HG02588 (cell line): ENCODE measurements at regions not wholly inside any gene's neighbourhood (a gene's known extent, or its start where the extent isn't known, plus 50 kb on each side); places are given as distances from the start of the nearest gene placed in this dataset.

Experiments
- ATAC-seq: cut with Tn5 transposase; IDR thresholded peaks from one replicate; pipeline ENCODE4 v1.9.1; 2021; ENCODE audit warnings: mild to moderate bottlenecking, moderate library complexity; ENCODE audit not compliant: unreplicated experiment

DNA sequence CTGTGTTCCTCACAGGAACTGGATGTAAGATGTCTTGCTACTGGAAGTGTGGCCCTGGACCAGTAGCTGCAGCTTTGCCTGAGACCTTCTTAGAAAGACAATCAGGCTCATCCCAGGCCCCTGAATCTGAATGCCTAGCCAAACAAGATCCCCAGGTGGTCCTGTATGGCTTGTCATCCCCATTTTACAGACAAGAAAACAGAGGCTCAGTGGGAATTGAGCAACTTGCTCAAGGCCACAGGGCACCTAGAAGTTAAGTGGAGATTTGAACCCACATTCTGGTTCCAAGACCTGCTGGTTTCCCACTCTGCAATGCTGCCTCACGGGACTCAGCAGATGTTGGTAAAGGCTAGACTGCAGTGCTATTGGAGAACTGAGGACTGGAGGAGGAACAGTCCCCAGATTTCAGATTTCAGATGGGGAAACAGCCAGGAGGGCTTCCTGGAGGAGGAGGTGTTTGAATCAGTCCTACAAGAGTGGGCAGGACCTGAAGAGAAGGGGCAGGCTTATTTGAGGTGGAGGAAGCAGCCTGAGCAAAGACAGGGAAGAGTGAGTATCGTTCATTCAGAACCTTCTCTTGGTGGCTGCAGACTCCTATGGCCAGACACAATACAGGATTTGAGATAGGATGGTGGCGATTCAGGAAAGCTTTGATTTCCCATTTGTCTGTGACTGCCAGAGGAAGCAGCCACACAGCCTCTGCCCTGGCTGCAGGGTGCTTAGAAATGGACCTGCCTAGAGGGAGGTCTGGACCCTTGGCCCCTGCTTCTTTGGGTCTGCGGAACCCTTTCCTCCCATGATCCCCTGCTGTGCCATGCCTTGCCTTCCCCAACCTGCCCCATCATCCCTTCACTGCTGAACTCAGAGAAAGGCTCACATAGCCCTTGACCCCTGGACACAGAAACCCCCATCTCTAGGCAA lies 233.4 kb upstream of the NLRP1 start:
- no peak for ATAC-seq

GRCh38 chr17:5819396-5819795 lies 235.1 kb upstream of the NLRP1 start:
- no peak for ATAC-seq

DNA sequence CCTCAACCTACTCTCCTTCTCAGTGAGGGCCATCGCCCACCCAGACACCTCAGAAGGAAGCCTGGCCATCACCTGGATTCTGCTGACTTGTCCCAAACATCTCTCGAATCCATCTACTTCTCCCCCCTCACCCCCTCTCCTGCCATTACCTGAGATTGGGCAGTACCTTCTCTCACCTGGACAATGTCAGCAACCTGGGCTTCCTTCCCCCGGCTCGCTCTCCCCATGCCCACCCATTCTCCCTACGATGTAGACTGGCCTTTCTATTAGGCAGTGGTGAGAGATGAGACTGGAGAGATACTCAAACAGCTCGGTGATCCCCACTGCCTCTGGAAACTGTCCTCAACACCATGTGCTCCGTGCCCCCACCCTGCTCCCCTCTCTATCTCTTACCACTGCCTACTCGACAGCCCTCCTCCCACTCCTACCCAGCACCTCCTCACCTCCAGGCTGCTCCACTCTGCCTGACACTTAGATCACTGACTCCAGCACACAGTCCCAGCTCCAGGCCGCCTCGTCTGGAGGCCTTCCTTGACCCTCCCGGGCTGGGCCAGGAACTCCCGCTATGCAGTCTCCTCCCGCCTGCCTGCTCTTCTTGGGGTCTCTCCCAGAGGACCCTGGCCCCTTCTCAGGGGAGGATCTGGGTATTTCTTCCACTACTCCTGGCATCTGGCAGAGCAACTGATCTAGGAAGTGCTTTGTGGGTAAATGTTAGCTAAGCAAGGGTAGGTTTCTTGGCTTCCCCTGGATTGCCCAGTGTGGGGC lies 235.8 kb upstream of the NLRP1 start:
- ATAC-seq = no peak

DNA sequence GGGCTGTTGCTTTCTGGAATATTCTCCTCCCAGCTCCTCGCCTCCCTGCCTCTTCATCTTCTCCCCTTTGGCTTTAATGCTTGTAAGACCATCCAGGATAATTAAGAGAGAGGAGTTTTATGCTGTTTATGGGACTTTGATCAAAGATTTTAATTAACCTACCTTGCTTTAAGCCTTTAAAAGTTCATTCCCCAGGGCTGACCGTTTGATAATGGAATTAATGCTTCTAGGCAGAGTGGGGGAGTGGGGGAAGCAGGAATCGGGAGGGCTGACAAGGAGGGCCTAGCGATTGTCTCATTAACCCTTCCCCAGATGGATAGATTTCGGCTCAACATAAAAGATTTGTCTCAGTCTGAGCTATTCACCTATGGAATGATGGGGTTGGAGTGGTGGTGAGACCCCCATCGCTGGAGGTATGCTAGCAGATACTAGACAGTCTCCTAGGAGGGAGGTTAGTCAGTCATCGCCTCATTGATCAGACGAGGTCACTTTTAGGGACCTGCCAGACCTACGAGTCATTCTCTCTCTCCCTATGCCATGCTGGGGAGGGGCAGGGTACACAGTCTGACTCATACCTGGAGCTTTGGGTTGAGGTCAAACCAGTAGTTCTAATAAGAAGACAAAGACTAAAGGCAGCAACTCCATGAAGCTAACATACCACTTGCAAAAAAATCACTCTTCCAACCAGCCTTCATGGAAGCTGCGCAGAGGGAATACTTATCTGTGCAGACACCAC lies 236.6 kb upstream of the NLRP1 start:
- no peak for ATAC-seq

DNA sequence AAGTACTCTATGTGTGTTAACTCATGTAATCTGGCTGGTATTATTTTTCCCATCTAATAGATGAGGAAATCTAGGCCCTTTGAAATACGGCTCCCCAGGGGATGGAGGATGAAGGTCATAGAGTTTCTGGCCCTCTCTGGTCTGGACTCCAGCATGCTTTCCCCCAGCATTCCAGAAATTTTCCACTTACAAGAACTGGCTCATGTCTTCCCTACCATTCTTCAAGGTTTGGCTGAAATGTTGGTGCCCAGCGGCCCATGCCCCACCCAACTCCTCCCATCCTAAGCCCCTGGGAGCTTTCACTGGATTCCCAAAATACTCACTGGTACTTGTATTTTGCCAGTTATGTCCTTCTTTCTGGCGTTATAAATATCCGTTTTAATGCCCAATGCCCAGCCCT lies 237.5 kb upstream of the NLRP1 start:
- ATAC-seq = no peak

DNA sequence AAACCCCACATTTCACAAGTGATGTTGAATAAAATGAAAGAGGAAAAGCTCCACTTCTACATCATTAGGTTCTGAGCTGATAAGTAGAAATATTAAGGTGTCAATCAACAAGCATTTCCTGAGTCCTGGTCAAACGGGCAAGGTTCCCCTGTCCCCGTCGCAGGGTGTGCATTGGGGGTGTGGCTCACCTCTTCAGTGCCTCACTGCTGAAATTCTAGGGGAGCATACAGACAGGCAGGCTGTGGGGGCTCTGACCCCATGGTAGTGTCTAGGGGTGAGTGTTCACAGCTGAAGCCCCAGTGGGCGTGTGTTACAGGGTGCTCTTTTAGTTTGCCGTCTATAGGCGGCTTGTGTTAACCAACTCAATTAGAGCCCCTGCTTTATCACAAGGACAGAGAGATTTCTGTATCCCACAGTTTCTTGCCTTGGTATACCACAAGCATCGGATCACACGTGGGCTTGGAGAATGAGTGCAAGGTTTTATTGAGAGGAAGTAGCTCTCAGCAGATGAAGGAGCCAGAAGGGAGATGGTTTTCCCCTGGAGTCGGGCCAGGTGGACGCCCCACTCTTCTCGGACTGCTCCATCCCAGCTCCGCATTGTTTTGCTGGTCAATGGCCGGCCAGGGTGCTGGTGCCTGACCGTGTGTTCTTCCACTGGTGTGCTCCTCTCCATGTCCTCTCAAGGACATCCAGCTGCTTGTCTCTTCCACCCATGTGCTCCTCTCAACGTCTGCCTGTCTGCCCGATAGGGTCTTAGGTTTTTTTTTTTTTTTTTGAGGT lies 238.2 kb upstream of the NLRP1 start:
- ATAC-seq = no peak

DNA sequence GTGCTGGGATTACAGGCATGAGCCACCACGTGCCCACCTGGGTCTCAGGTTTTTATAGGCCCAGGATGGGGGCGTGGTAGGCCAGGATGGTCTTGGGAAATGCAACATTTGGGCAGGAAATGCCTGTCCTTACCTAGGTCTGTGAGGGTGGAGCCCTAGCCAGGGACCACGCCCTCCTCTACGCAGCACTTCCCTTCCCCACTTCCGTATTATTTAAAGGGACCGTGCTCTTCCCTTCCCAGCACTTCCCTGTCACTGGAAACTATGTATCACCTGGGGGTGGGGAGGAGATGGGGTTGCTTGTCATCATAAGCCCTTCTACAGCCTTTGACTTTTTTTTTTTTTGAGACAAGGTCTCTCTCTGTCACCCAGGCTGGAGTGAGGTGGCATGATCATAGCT lies 238.9 kb upstream of the NLRP1 start:
- ATAC-seq = no peak

DNA sequence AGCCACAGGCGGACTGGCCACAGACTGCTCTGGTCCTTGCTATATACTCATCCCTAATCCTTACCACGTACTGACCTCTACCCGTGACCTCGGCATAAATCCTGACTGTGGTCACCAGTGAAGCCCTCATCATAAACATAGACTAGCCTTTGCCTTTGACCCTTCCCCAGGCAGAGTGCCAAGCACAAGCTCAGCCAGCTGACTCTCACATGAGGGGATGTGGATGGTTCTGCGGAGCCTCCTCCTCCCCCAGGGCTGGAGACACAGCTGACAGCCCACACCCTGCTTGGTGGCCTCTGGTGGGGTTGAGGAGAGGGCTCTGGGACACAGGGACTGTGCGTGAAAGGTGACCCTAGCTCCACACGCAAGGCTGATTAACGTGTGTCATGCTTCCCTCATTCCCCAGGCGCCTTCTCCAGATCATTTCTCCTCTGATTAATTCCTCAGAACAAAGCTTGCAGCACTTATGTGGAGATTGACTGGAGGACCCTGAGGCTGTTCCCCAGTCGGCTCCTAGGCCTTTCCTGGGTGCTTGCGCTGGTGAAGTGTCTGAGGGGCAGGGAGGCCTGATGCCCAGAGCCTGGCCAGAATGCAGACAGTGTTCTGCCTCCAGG lies 241.5 kb upstream of the NLRP1 start:
- ATAC-seq = no peak

- ATAC-seq = no peak
Observed at GRCh38 chr17:5826384-5826783, 242.1 kb upstream of the NLRP1 start.

- no peak for ATAC-seq
Observed at GRCh38 chr17:5830921-5831320, 239.3 kb upstream of the WSCD1 start.

DNA sequence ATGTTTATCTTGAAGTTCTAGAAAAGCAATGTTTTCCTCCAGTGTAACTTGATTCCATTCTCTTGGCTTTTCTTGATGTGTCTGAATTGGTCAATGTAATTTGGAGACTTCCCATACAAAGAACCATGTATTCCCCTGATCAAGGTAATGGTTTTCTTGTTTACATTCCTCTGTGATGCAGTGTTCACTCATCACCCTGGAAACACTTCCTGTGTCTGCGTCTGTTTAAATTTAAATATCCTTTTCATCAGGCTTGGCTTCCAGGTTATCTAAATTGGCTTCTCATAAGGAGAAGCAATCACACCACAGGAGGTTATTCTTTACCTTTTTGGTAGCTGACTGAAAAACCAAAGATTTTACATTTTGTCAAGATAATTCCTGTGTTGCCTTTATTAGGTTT lies 237.3 kb upstream of the WSCD1 start:
- ATAC-seq = no peak

- ATAC-seq = no peak
Observed at GRCh38 chr17:5837055-5837491, 233.1 kb upstream of the WSCD1 start.

DNA sequence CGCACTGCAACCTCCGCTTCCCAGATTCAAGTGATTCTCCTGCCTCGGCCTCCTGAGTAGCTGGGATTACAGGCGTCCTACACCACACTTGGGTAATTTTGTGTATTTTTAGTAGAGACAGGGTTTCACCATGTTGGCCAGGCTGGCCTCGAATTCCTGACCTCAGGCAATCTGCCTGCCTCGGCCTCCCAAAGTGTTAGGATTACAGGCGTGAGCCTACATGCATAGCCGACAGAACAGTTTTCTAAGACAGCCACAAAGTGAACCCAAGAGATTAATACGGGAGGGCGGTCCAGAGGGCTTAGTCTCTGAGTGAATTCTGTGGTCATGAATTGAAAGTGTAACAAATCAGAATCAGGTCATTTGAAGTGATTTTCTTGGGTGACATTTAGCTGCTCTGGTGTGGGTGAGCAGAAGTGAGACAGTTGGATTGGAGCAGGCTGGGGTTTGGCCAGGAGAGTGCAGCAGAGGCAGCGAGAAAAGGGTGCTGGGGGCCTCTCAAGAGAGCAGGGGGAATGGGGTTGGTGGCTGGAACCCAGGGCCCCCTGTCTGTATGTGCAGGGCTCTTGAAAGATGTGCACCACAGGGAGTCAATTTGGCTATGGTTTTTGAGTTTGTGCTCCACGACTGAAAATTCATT lies 231.4 kb upstream of the WSCD1 start:
- no peak for ATAC-seq

DNA sequence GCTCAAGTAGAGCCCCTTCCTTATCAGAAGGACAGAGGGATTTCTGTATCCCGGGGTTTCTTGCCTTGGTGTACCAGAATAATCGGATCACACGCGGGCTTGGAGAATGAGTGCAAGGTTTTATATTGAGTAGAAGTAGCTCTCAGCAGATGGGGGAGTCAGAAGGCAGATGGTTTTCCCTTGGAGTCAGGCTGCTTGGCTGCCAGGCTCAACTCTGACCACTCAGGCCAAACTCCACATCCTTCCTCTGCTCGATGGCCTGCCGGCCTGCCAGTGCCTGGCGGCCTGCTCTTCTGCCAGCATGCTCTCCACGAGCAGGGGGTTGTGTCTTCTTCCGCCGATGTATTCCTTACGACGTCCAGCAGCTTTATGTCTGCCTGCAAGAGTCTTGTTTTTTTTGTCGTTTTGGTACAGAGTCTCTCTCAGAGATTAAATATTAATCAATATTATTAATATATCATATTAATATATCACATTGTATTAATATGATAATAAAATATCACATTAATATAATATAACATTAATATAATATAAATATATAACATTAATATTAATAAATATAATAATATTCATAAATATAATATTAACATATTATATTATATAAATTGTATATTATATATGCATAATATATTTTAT lies 229.2 kb upstream of the WSCD1 start:
- no peak for ATAC-seq

DNA sequence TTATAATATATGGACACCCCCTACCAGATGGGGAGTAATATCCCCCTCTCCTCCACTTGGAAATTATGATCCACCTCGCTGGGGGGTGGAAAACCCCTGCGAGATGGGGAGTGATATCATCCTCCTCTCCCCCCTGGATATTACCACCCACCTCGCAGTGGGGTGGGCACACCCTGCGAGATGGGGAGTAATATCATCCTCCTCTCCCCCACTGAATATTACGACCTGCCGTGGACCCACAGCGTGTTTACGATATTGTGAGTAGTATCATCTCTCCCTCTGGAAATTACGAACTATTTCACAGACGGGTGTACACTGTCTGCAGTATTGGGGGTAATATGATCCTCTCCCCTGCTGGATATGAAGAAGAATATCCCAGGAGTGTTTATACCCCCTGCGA lies 228.3 kb upstream of the WSCD1 start:
- ATAC-seq = no peak

GRCh38 chr17:5843366-5844026 lies 226.7 kb upstream of the WSCD1 start:
- ATAC-seq = no peak

GRCh38 chr17:5846001-5846400 lies 224.2 kb upstream of the WSCD1 start:
- no peak for ATAC-seq

GRCh38 chr17:5854871-5855554 lies 215.2 kb upstream of the WSCD1 start:
- ATAC-seq = no peak
